Parathyroid adenoma (tissue), 2 donors: ENCODE measurements at regions not wholly inside any gene's neighbourhood (a gene's known extent, or its start where the extent isn't known, plus 50 kb on each side); places are given as distances from the start of the nearest gene placed in this dataset.

Experiments used
- H2AFZ ChIP-seq: fragments of 300-600 bp; sonication (generic); one replicate; pipeline ENCODE4 v1.7.0; 2017; ENCODE audit warnings: antibody characterized with exemption, mild to moderate bottlenecking
- H3K27ac ChIP-seq: fragments of 300-600 bp; sonication (generic); one replicate; pipeline ENCODE4 v1.7.0; 2017
- H3K27me3 ChIP-seq: fragments of 300-600 bp; sonication (generic); one replicate; pipeline ENCODE4 v1.7.0; 2017; ENCODE audit warnings: low read length; ENCODE audit not compliant: control insufficient read depth, insufficient read depth
- H3K36me3 ChIP-seq: fragments of 300-600 bp; sonication (generic); one replicate; pipeline ENCODE4 v1.7.0; 2017; ENCODE audit warnings: low read length; ENCODE audit not compliant: control insufficient read depth, insufficient read depth
- H3K4me1 ChIP-seq: fragments of 300-600 bp; sonication (generic); one replicate; pipeline ENCODE4 v1.7.0; 2017; ENCODE audit warnings: control low read depth
- H3K4me2 ChIP-seq: fragments of 300-600 bp; sonication (generic); one replicate; pipeline ENCODE4 v1.7.0; 2017; ENCODE audit warnings: low read length
- H3K4me3 ChIP-seq: fragments of 300-600 bp; sonication (generic); one replicate; pipeline ENCODE4 v1.7.0; 2017; ENCODE audit warnings: low read depth, low read length
- H3K79me2 ChIP-seq: fragments of 300-600 bp; sonication (generic); one replicate; pipeline ENCODE4 v1.7.0; 2017; ENCODE audit warnings: control low read depth
- H3K9ac ChIP-seq: fragments of 300-600 bp; sonication (generic); one replicate; pipeline ENCODE4 v1.7.0; 2017; ENCODE audit warnings: mild to moderate bottlenecking
- H3K9me3 ChIP-seq: fragments of 300-600 bp; sonication (generic); one replicate; pipeline ENCODE4 v1.7.0; 2017; ENCODE audit warnings: low read length; ENCODE audit not compliant: control insufficient read depth
- TF ChIP-seq, protein P1 (sequence below): fragments of 300-600 bp; sonication (generic); IDR thresholded peaks from one replicate; pipeline ENCODE4 v1.7.0; 2017; ENCODE audit warnings: antibody characterized with exemption, mild to moderate bottlenecking
- donor health status: primary hyperparathyroidism.

DNA sequence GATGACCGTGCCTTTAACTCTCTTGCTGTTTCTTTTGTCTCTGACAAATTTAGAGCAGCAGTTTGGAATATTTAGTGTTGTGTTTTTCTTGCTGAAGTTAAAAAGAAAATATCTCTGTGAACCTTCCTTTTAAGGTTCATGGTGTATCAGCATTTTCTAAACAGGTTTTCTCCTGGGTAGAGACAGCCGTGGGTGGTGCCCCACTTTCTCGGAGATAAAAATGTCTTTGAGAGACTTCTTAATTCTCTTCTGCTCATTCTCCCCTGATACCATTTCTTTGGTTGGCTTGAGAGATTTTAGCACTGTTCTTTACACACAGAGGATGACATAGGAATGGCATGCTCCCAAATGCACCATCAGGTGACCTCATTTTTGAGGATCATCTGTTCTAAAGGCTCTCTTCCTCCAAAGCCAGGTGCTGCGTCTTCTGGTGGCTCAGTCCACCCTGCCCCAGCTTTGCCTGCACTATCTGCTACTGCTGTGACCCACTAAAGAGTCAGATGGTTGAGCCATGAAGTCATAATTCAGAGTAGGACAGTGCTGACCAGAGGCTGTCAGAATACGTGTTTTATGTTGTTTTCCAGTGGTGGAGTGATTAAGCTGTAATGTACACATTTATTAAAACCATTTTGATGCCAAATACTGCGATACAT is 90.3 kb upstream of the SLC10A2 start:
- Histone ChIP-seq H3K4me2 (peak overlapping the region; percentile 47), H3K27me3 (no peaks in the 10 kb centered on the region), H3K27ac (no peak overlapping the region), H3K4me1 (no peaks in the 10 kb centered on the region), H2AFZ (no peak overlapping the region), H3K9me3 (no peaks in the 10 kb centered on the region), H3K36me3 (no peaks in the 10 kb centered on the region), H3K4me3 (no peak overlapping the region), H3K9ac (no peak overlapping the region), H3K79me2 (no peaks in the 10 kb centered on the region)
- TF ChIP-seq, protein P1, sequence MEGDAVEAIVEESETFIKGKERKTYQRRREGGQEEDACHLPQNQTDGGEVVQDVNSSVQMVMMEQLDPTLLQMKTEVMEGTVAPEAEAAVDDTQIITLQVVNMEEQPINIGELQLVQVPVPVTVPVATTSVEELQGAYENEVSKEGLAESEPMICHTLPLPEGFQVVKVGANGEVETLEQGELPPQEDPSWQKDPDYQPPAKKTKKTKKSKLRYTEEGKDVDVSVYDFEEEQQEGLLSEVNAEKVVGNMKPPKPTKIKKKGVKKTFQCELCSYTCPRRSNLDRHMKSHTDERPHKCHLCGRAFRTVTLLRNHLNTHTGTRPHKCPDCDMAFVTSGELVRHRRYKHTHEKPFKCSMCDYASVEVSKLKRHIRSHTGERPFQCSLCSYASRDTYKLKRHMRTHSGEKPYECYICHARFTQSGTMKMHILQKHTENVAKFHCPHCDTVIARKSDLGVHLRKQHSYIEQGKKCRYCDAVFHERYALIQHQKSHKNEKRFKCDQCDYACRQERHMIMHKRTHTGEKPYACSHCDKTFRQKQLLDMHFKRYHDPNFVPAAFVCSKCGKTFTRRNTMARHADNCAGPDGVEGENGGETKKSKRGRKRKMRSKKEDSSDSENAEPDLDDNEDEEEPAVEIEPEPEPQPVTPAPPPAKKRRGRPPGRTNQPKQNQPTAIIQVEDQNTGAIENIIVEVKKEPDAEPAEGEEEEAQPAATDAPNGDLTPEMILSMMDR: no peak

DNA sequence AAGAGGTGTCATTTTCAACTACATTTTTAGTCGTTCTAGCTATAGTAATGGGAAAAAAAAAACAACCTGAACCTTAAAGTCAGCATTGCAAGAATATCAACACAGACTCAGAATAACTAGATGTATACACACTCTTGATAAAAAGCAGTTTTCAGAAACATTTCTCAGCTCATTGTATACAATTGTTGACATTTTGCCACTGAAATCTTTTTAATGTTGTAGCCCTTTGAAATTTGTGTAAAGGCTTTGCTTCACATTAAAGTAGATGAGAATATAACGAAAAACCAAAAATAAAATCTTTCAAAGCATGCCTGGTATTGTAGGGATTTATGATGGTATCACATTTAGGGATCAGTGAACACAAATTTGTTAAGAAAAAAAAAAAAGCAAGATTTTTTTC is 87.2 kb upstream of the SLC10A2 start:
- no peak overlapping the region for H3K4me3 ChIP-seq
- no peaks in the 10 kb centered on the region for H3K36me3 ChIP-seq
- H3K27me3 ChIP-seq: no peaks in the 10 kb centered on the region
- H3K4me1 ChIP-seq: no peaks in the 10 kb centered on the region
- TF ChIP-seq, protein P1: no peak
- no peak overlapping the region for H3K9ac ChIP-seq
- no peaks in the 10 kb centered on the region for H3K9me3 ChIP-seq
- no peaks in the 10 kb centered on the region for H3K79me2 ChIP-seq
- no peak overlapping the region for H3K4me2 ChIP-seq
- H3K27ac ChIP-seq: no peak overlapping the region
- no peak overlapping the region for H2AFZ ChIP-seq

DNA sequence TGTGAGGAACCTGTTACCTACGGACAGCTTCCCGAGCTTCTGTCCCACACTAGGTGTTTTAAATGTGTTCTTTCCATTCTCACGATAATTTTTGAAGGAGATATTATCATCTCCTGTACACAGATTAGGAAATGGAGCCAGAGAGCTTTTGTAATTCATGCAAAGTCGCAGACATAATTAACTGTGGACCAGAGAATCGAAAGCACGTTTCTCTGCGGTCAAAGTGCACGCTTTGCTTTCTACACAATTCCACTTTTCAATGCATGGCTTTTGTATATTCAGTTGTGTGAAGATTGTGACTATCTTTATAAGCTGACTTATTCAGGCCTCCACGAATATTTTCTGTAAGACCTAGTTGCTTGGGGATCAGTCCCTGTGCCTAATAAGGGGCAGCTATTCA is 81.7 kb upstream of the SLC10A2 start:
- TF ChIP-seq, protein P1: no peak
- no peaks in the 10 kb centered on the region for H3K36me3 ChIP-seq
- H3K27ac ChIP-seq: no peak overlapping the region

DNA sequence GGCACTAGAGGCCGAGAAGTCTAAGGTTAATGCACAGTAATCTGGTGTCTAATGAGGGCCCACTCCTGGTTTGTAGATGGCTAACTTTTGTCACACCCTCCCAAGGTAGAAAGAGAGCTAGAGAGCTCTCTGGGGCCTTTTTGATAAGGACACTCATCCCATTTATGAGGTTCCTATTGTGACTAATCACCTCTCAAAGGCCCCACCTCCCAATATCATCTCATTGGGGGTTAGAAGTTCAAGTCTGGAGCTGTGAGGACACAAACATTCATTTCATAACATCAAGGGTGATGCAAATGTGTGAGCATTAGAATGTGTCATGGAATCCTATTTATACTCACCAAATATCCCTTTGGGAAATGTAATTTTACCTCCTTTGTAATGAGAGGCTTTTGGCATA is 79.2 kb upstream of the SLC10A2 start:
- H2AFZ ChIP-seq: no peak overlapping the region
- no peaks in the 10 kb centered on the region for H3K4me1 ChIP-seq
- H3K27ac ChIP-seq: no peak overlapping the region
- TF ChIP-seq, protein P1: no peak
- H3K36me3 ChIP-seq: no peaks in the 10 kb centered on the region
- no peak overlapping the region for H3K4me3 ChIP-seq
- H3K79me2 ChIP-seq: no peaks in the 10 kb centered on the region
- no peak overlapping the region for H3K4me2 ChIP-seq
- H3K9me3 ChIP-seq: no peaks in the 10 kb centered on the region
- no peaks in the 10 kb centered on the region for H3K27me3 ChIP-seq
- H3K9ac ChIP-seq: no peak overlapping the region

More for the DNA sequence above, 81.7 kb upstream of the SLC10A2 start:
- no peaks in the 10 kb centered on the region for H3K79me2 ChIP-seq
- no peak overlapping the region for H2AFZ ChIP-seq
- H3K4me1 ChIP-seq: no peaks in the 10 kb centered on the region
- H3K9me3 ChIP-seq: no peaks in the 10 kb centered on the region
- H3K4me3 ChIP-seq: no peak overlapping the region
- no peak overlapping the region for H3K4me2 ChIP-seq
- H3K27me3 ChIP-seq: no peaks in the 10 kb centered on the region
- no peak overlapping the region for H3K9ac ChIP-seq

DNA sequence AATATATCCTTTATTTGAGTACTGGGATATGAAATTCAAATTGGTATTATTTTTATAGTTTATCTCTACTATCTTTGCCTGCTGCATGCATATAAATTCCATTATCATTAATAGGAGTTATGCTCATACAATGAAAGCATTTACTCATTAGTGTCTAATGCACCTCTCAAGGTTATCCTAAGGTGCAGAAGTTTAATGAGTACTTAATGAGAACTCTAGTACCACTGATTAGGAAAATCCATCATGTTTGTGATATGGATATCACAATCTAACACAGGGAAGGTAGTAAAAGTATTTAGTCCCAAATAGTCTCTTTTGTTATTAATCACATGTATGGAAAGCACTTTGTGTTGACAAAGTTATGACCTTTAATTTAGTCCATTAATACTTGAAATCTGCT is 77.2 kb upstream of the SLC10A2 start:
- no peaks in the 10 kb centered on the region for H3K4me1 ChIP-seq
- H3K4me2 ChIP-seq: no peak overlapping the region
- H3K79me2 ChIP-seq: no peaks in the 10 kb centered on the region
- no peaks in the 10 kb centered on the region for H3K36me3 ChIP-seq
- no peak overlapping the region for H3K27ac ChIP-seq
- no peak overlapping the region for H3K9ac ChIP-seq
- TF ChIP-seq, protein P1: no peak
- no peak overlapping the region for H2AFZ ChIP-seq
- no peaks in the 10 kb centered on the region for H3K9me3 ChIP-seq
- H3K4me3 ChIP-seq: no peak overlapping the region
- H3K27me3 ChIP-seq: no peaks in the 10 kb centered on the region
